Osteoblast (primary cell): ENCODE measurements at regions not wholly inside any gene's neighbourhood (a gene's known extent, or its start where the extent isn't known, plus 50 kb on each side); places are given as distances from the start of the nearest gene placed in this dataset.

Experiments used
- DNase-seq: peaks from one replicate; pipeline ENCODE4 v3.0.0; 2011; ENCODE audit warnings: low spot score, mixed read lengths; ENCODE audit not compliant: insufficient read length; ENCODE audit errors: missing footprints
- H2AFZ ChIP-seq: 2 replicates; pipeline ENCODE4 v1.6.0; 2011; ENCODE audit warnings: mild to moderate bottlenecking, low read length
- H3K27ac ChIP-seq: 2 replicates; pipeline ENCODE4 v1.5.1; 2011; ENCODE audit warnings: mild to moderate bottlenecking, low read depth, low read length, moderate library complexity
- H3K27me3 ChIP-seq: 2 replicates; pipeline ENCODE4 v1.6.0; 2012; ENCODE audit warnings: mild to moderate bottlenecking, control low read depth, inconsistent platforms, low read length, moderate library complexity; ENCODE audit not compliant: insufficient read depth
- H3K36me3 ChIP-seq: 2 replicates; pipeline ENCODE4 v1.5.1; 2011; ENCODE audit warnings: mild to moderate bottlenecking, low read length, control low read depth, moderate library complexity; ENCODE audit not compliant: insufficient read depth
- H3K4me1 ChIP-seq: 2 replicates; pipeline ENCODE4 v1.5.1; 2011; ENCODE audit warnings: mild to moderate bottlenecking, low read length, control low read depth, moderate library complexity; ENCODE audit not compliant: insufficient read depth
- H3K4me2 ChIP-seq: 2 replicates; pipeline ENCODE4 v1.6.0; 2011; ENCODE audit warnings: mild to moderate bottlenecking, low read length; ENCODE audit not compliant: insufficient read depth
- H3K4me3 ChIP-seq: fragments of 200-600 bp; sonication (generic); 3 replicates; pipeline ENCODE4 v1.5.1; 2012; ENCODE audit warnings: mild to moderate bottlenecking, low read length, inconsistent platforms; ENCODE audit not compliant: insufficient read depth
- H3K79me2 ChIP-seq: 2 replicates; pipeline ENCODE4 v1.6.0; 2012; ENCODE audit warnings: mild to moderate bottlenecking, low read length, control low read depth, inconsistent platforms; ENCODE audit not compliant: insufficient read depth
- H3K9me3 ChIP-seq: 2 replicates; pipeline ENCODE4 v1.5.1; 2011; ENCODE audit warnings: low read depth, low read length, control low read depth
- H4K20me1 ChIP-seq: 2 replicates; pipeline ENCODE4 v1.6.0; 2012; ENCODE audit warnings: mild to moderate bottlenecking, low read length, control low read depth; ENCODE audit not compliant: insufficient read depth
- CTCF ChIP-seq: IDR thresholded peaks from 2 replicates; pipeline ENCODE4 v1.5.1; 2011; ENCODE audit warnings: mild to moderate bottlenecking, low read depth, low read length, moderate library complexity; ENCODE audit errors: extremely low read depth

- no peaks in the 10 kb centered on the region for H3K79me2 ChIP-seq
- H3K27ac ChIP-seq, result no peak overlapping the region
- H2AFZ ChIP-seq, result no peak overlapping the region
- H3K4me1 ChIP-seq, result no peaks in the 10 kb centered on the region
- DNase-seq, result no peak
- H4K20me1 ChIP-seq, result no peaks in the 10 kb centered on the region
- H3K27me3 ChIP-seq, result no peaks in the 10 kb centered on the region
- H3K4me2 ChIP-seq, result no peak overlapping the region
- no peak overlapping the region for H3K4me3 ChIP-seq
- H3K36me3 ChIP-seq, result no peaks in the 10 kb centered on the region
- H3K9me3 ChIP-seq, result no peaks in the 10 kb centered on the region
- no peak for TF ChIP-seq CTCF
Observed at GRCh38 chr4:79155336-79155735, 170.5 kb downstream of the NAA11 start.

- Histone ChIP-seq H3K27me3 (no peaks in the 10 kb centered on the region), H4K20me1 (no peaks in the 10 kb centered on the region), H2AFZ (no peak overlapping the region), H3K4me1 (no peaks in the 10 kb centered on the region), H3K4me3 (no peak overlapping the region), H3K36me3 (no peaks in the 10 kb centered on the region), H3K79me2 (no peaks in the 10 kb centered on the region), H3K9me3 (no peaks in the 10 kb centered on the region), H3K4me2 (no peak overlapping the region), H3K27ac (no peak overlapping the region)
- TF ChIP-seq CTCF, result no peak
- DNase-seq, result no peak
Observed at GRCh38 chr4:79150820-79151416, 174.9 kb downstream of the NAA11 start.

DNA sequence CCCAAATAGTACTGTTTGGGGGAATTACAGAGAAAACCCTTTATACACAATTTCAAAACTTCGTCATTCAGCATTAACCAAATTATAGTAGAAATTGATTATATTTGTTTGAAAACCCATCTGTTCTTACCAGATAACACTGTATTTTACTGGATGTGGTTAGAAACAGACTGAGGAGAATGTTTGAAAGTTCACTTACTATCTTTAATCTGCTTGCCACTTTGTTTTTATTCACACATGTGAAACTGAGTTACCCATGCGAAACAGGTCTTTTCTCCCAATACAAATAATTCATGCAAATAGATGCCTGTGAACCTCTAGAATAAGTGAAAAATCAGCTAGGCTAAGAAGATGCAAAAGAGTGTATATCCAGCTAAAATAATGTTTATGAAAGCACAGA, 177.5 kb downstream of the NAA11 start:
- Histone ChIP-seq H3K27me3 (no peaks in the 10 kb centered on the region), H3K4me2 (no peak overlapping the region), H3K79me2 (no peaks in the 10 kb centered on the region), H3K9me3 (no peaks in the 10 kb centered on the region), H2AFZ (no peak overlapping the region), H3K4me3 (no peak overlapping the region), H3K36me3 (no peaks in the 10 kb centered on the region), H3K4me1 (no peaks in the 10 kb centered on the region), H4K20me1 (no peaks in the 10 kb centered on the region), H3K27ac (no peak overlapping the region)
- DNase-seq, result no peak
- TF ChIP-seq CTCF, result no peak

GRCh38 chr4:79147251-79147650, 178.6 kb downstream of the NAA11 start:
- no peak for TF ChIP-seq CTCF
- Histone ChIP-seq H3K4me3 (no peak overlapping the region), H3K4me1 (no peaks in the 10 kb centered on the region), H4K20me1 (no peaks in the 10 kb centered on the region), H3K9me3 (no peaks in the 10 kb centered on the region), H2AFZ (no peak overlapping the region), H3K79me2 (no peaks in the 10 kb centered on the region), H3K27ac (no peak overlapping the region), H3K4me2 (no peak overlapping the region), H3K36me3 (no peaks in the 10 kb centered on the region), H3K27me3 (no peaks in the 10 kb centered on the region)
- no peak for DNase-seq
